Thymus (tissue), 11 donors: ENCODE measurements at regions not wholly inside any gene's neighbourhood (a gene's known extent, or its start where the extent isn't known, plus 50 kb on each side); places are given as distances from the start of the nearest gene placed in this dataset.
"Not testable (repeated sequence)": the region's sequence is repeated elsewhere in the genome, so short reads cannot be mapped to it uniquely, and the experiment has no call there.

Source experiments
- DNase-seq, 9 donors: peaks; one replicate each; pipeline ENCODE4 v3.0.0-alpha.2; 2013; ENCODE audit warnings: low spot score in 9 of 9, low read depth in 6 of 9, missing footprints in 1 of 9
- H3K27ac ChIP-seq, 2 donors: one replicate each; pipeline ENCODE4 v1.5.1; 2013; ENCODE audit warnings: control low read depth in 1 of 2, low read depth in 1 of 2, low read length in 1 of 2, mild to moderate bottlenecking in 1 of 2, moderate library complexity in 1 of 2
- H3K27me3 ChIP-seq, 2 donors: one replicate each; pipeline ENCODE4 v1.5.1; 2013; ENCODE audit warnings: low read length in 1 of 2; ENCODE audit not compliant: control insufficient read depth in 2 of 2, insufficient read depth in 1 of 2
- H3K36me3 ChIP-seq, 2 donors: one replicate each; pipeline ENCODE4 v1.5.1; 2013; ENCODE audit warnings: low read length in 1 of 2, mild to moderate bottlenecking in 1 of 2, moderate library complexity in 1 of 2; ENCODE audit not compliant: control insufficient read depth in 2 of 2, insufficient read depth in 2 of 2
- H3K4me1 ChIP-seq, 2 donors: one replicate each; pipeline ENCODE4 v1.5.1; 2013; ENCODE audit warnings: low read length in 2 of 2; ENCODE audit not compliant: control insufficient read depth in 2 of 2, insufficient read depth in 2 of 2
- H3K4me3 ChIP-seq, 2 donors: one replicate each; pipeline ENCODE4 v1.5.1; 2013; ENCODE audit warnings: low read length in 2 of 2, control low read depth in 1 of 2, mild to moderate bottlenecking in 1 of 2
- H3K9me3 ChIP-seq, 2 donors: one replicate each; pipeline ENCODE4 v1.5.1; 2013; ENCODE audit warnings: low read length in 1 of 2, mild to moderate bottlenecking in 1 of 2; ENCODE audit not compliant: control insufficient read depth in 2 of 2, insufficient read depth in 1 of 2
- WGBS: extraction: QIAGEN DNeasy Blood & Tissue Kit; methylation state at CpG from one replicate; pipeline ENCODE4 v1.1.7; 2013; 5-methylcytosine and 5-hydroxymethylcytosine counted together
- donor health status: healthy.

DNA sequence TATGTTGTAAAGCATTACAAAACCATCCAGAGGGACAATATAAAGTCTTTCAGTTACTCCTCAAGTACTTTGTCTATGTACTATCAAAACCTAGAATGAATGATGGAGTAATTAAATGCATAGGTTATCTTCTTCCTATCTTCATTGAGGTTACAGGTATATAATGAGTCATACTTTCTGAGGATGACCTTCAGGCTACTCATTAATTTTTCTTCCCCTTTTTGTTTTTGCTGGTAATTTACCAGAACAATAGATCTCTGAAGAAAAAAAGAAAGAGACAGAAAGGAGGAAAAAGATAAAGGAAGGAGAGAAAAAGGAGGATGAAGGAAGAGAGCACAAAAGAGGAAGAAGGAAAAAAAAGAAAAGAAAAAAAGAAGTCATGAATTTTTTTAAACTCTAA lies 398.4 kb downstream of the TBC1D32 start:
- no peak overlapping the region for H3K27ac ChIP-seq
- no peak for DNase-seq
- H3K4me1 ChIP-seq = no peaks in the 10 kb centered on the region

DNA sequence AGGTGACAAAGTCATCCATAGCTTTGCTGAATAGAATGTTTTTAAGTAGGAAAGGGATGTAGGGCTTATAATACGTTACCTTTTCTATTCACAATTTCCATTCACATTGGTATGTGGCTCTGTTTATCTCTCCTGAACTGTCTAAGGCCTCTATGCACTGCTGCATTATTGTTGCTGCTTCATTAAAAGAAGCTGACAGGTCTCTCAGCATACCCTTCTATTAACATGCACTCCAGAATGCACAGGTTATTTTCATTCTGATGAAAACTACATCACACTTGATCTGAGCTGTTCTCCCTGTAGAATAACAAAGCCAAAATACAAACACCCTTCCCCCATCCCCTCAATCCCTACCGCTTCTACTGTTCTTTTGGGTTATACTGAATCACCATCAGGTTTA lies 399.3 kb downstream of the TBC1D32 start:
- no peaks in the 10 kb centered on the region for H3K36me3 ChIP-seq
- H3K27ac ChIP-seq = no peak overlapping the region
- no peak for DNase-seq
- H3K9me3 ChIP-seq = no peaks in the 10 kb centered on the region
- 93% methylated on average over 2 of the region's 2 CpGs for WGBS
- no peak overlapping the region for H3K4me3 ChIP-seq
- H3K4me1 ChIP-seq = no peaks in the 10 kb centered on the region
- H3K27me3 ChIP-seq = no peaks in the 10 kb centered on the region

More for the DNA sequence above, 398.4 kb downstream of the TBC1D32 start:
- H3K4me3 ChIP-seq = no peak overlapping the region
- H3K27me3 ChIP-seq = no peaks in the 10 kb centered on the region
- no peaks in the 10 kb centered on the region for H3K36me3 ChIP-seq
- no peaks in the 10 kb centered on the region for H3K9me3 ChIP-seq

DNA sequence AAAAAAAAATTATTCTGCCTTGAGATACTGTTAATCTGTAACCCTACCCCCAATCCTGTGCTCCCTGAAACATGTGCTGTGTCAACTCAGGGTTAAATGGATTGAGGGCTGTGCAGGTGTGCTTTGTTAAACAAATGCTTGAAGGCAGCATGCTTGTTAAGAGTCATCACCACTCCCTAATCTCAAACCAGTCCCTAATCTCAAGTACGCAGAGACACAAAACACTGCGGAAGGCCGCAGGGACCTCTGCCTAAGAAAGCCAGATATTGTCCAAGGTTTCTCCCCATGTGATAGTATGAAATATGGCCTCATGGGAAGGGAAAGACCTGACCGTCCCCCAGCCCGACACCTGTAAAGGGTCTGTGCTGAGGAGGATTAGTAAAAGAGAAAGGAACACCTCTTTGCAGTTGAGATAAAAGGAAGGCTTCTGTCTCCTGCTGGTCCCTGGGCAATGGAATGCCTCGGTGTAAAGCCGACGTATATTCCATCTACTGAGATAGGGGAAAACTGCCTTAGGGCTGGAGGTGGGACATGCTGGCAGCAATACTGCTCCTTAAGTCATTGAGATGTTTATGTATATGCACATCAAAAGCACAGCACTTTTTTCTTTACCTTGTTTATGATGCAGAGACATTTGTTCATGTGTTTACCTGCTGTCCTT lies 402.6 kb downstream of the TBC1D32 start:
- WGBS = 95% methylated on average over 8 of the region's 8 CpGs
- not testable (repeated sequence) for DNase-seq, H3K27me3 ChIP-seq, H3K4me3 ChIP-seq, H3K9me3 ChIP-seq, H3K36me3 ChIP-seq, H3K27ac ChIP-seq, H3K4me1 ChIP-seq

DNA sequence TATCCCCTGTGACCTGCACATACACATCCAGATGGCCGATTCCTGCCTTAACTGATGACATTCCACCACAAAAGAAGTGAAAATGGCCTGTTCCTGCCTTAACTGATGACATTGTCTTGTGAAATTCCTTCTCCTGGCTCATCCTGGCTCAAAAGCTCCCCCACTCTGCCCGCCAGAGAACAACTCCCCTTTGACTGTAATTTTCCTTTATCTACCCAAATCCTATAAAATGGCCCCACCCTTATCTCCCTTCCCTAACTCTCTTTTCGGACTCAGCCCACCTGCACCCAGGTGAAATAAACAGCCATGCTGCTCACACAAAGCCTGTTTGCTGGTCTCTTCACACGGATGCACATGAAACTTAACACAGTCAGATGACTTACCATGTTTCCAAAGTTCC lies 403.8 kb downstream of the TBC1D32 start:
- H3K27ac ChIP-seq, H3K4me3 ChIP-seq, H3K36me3 ChIP-seq, H3K4me1 ChIP-seq, H3K27me3 ChIP-seq, H3K9me3 ChIP-seq, DNase-seq: not testable (repeated sequence)
- WGBS = 96% methylated on average over 4 of the region's 4 CpGs

DNA sequence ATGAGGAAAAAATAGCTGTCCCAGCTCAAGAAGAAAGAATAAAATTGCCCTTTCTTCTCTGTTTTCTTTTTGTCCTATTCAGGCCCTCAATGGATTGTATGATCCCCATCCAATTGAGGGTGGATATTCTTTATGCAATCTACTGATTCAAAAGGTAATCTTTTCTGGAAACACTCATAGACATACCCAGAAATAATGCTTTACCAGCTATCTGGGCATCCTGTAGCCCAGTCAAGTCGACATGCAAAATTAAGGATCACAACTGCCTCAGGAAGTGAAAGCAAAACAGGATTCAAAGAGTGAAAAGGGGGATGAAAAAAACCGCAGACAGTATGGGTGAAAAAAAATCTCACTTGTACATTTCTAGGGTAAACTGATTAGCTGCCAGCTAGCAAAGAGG lies 410.1 kb downstream of the TBC1D32 start:
- H3K4me3 ChIP-seq = no peak overlapping the region
- H3K27ac ChIP-seq = no peak overlapping the region
- H3K36me3 ChIP-seq = no peaks in the 10 kb centered on the region
- no peaks in the 10 kb centered on the region for H3K9me3 ChIP-seq
- H3K4me1 ChIP-seq = no peaks in the 10 kb centered on the region
- no peaks in the 10 kb centered on the region for H3K27me3 ChIP-seq
- 88% methylated on average over 2 of the region's 2 CpGs for WGBS
- DNase-seq = no peak

DNA sequence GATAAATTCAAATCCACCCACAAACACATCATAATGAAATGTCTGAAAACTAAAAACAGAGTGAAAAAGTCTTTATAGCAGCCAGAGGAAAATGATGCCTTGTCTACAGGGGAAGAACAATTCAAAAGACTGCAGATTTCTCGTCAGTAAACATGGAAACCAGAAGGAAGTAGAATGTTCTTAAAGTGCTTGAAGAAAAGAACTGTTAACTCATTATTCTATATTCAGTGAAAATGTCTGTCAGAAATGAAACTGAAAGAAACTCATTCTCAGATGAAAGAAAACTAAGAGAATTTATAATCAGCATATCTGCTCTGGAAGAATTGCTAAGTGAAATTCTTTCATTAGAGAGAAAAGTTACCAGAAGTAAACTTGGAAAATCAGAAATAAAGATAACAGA lies 416.1 kb downstream of the TBC1D32 start:
- no peaks in the 10 kb centered on the region for H3K9me3 ChIP-seq
- H3K27me3 ChIP-seq = no peaks in the 10 kb centered on the region
- H3K36me3 ChIP-seq = no peaks in the 10 kb centered on the region
- 39% methylated on average over 1 of the region's 1 CpG for WGBS
- no peak overlapping the region for H3K27ac ChIP-seq
- no peak for DNase-seq
- no peak overlapping the region for H3K4me3 ChIP-seq
- no peaks in the 10 kb centered on the region for H3K4me1 ChIP-seq

DNA sequence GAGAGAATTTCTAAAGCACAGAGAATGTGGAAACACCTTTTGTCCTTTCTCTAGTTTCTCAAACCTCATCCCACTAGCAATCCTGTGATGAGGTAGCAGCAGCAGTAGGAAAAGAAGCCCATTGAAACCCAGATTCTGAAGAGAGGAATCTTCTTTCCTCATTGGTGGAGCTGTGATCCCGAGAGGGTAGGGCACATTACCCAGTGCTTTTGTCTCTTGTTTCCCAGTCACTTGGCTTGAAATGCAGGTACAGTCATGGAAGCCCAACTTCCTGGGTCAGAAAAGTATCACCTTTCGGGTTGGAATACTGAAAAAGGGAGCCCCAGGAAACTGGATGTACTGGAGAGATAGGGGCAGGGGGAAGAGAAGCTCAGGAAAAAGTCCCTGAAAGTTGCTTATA lies 417.4 kb downstream of the TBC1D32 start:
- Histone ChIP-seq H3K27me3 (no peaks in the 10 kb centered on the region), H3K4me3 (no peak overlapping the region), H3K9me3 (no peaks in the 10 kb centered on the region), H3K36me3 (no peaks in the 10 kb centered on the region), H3K27ac (no peak overlapping the region), H3K4me1 (no peaks in the 10 kb centered on the region)
- no peak for DNase-seq
- 82% methylated on average over 2 of the region's 2 CpGs for WGBS

DNA sequence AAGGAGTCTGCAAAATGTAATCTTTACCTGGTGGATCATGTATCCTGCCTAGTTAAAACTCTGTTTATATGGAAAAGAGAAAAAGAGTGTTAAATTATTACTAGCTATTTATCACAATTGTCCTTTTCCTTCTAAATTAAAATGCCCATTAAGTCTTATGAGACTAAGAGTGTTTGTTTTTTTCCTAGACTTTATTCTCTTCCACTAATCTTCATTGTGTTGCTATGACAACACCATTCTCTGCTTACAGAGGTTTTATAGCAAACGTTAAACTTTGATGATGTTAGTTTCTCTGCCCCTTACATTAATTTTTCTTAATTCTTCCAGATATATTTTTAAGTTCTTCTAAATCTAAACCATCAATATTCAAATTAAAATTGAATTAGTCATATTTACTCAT lies 420.8 kb downstream of the TBC1D32 start:
- H3K4me1 ChIP-seq = no peaks in the 10 kb centered on the region
- H3K9me3 ChIP-seq = no peaks in the 10 kb centered on the region
- no peak for DNase-seq
- no peaks in the 10 kb centered on the region for H3K27me3 ChIP-seq
- no peaks in the 10 kb centered on the region for H3K36me3 ChIP-seq
- 90% methylated on average over 1 of the region's 1 CpG for WGBS
- no peak overlapping the region for H3K4me3 ChIP-seq
- H3K27ac ChIP-seq = no peak overlapping the region

DNA sequence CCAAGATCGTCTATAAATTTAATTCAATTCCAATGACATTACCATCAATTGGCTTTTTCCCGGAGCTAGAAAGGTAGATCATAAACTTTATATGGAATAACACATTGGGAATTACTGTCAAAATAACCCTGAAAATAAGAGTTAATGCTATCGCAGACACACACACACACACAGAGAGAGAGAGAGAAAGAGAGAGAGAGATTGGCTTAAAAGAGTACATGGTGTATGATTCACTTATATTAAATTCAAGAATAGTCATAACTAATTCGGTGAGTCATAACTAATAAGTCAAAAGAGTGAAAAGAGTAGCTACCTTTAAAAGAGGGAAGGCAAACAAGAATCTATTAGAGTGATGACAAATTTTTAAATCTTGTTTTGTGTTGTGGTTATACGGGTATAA lies 425.5 kb downstream of the TBC1D32 start:
- no peaks in the 10 kb centered on the region for H3K36me3 ChIP-seq
- H3K4me1 ChIP-seq = no peaks in the 10 kb centered on the region
- no peaks in the 10 kb centered on the region for H3K9me3 ChIP-seq
- WGBS = 95% methylated on average over 5 of the region's 5 CpGs
- DNase-seq = no peak
- no peaks in the 10 kb centered on the region for H3K27me3 ChIP-seq
- H3K27ac ChIP-seq = no peak overlapping the region
- no peak overlapping the region for H3K4me3 ChIP-seq

DNA sequence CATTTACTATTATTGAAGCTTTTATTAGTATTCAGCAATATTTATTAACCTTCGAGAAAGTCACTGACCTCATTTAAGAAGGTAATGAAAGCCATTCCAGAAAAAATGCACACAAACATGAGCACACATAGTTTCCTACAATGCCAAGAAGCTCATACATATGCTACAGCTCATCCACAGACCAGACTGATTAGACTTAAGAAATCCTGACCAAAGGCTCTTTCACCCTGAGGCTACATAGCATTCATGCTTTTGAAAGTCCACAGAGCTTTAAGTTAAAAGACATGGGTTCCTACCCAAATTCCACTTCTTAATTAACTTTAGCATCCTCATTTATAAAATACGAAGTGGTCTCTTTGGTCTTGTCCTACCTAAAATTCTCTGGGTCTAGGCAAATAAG lies 430.4 kb downstream of the TBC1D32 start:
- no peak overlapping the region for H3K4me3 ChIP-seq
- no peaks in the 10 kb centered on the region for H3K4me1 ChIP-seq
- H3K9me3 ChIP-seq = no peaks in the 10 kb centered on the region
- H3K27me3 ChIP-seq = no peaks in the 10 kb centered on the region
- DNase-seq = no peak
- 47% methylated on average over 2 of the region's 2 CpGs for WGBS
- H3K36me3 ChIP-seq = no peaks in the 10 kb centered on the region
- H3K27ac ChIP-seq = no peak overlapping the region
